ENCODE measurements at regions not wholly inside any gene's neighbourhood (a gene's known extent, or its start where the extent isn't known, plus 50 kb on each side); places are given as distances from the start of the nearest gene placed in this dataset.

DNA sequence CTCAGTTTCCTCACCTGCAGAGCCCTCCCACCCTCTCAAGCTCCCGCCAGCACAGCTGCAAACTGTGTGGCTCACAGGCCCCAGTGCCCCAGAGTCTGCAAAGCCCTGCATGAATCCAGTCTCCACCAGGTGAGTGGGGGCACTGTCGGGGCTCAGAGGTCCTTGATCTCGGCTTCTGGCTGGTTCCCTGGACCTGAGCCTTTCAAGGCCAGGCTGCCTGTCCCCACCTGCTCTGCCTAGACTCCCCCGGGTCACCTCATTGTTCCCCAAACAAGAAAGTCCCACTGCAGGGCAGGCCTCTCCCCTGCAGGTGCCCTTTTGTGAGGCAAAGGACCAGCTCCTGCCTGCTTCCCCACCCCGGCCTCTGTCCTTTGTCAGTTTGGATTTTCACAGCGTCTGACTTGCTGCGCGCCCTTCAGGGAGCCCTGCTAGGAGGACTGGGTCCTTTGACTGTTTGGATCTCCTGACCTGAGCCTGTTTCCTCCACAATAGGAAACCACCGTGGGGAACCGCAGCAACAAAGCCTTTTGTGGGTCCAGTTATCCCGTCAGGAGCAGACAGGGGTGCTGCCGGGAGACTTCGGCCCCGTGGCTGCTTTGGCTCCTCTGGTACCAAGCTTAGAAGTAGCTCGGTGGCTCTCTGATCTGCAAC is 200.5 kb upstream of the HDAC4 start:
- TF ChIP-seq, protein P1, sequence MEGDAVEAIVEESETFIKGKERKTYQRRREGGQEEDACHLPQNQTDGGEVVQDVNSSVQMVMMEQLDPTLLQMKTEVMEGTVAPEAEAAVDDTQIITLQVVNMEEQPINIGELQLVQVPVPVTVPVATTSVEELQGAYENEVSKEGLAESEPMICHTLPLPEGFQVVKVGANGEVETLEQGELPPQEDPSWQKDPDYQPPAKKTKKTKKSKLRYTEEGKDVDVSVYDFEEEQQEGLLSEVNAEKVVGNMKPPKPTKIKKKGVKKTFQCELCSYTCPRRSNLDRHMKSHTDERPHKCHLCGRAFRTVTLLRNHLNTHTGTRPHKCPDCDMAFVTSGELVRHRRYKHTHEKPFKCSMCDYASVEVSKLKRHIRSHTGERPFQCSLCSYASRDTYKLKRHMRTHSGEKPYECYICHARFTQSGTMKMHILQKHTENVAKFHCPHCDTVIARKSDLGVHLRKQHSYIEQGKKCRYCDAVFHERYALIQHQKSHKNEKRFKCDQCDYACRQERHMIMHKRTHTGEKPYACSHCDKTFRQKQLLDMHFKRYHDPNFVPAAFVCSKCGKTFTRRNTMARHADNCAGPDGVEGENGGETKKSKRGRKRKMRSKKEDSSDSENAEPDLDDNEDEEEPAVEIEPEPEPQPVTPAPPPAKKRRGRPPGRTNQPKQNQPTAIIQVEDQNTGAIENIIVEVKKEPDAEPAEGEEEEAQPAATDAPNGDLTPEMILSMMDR (IDR thresholded peaks at IDR 0.05), result no peak
- no peak for TF ChIP-seq ZFX (IDR thresholded peaks at IDR 0.05; ENCODE audit: borderline replicate concordance)

Data from 22Rv1 (cell line).